Stimulated activated effector memory CD8-positive, alpha-beta T cell treated with anti-CD3 and anti-CD28 coated beads, Interleukin-12 subunit alpha, Interleukin-12 subunit beta, amount 100 ng/mL, for 72 hours (primary cell): ENCODE measurements at regions not wholly inside any gene's neighbourhood (a gene's known extent, or its start where the extent isn't known, plus 50 kb on each side); places are given as distances from the start of the nearest gene placed in this dataset.
"Not testable (repeated sequence)": the region's sequence is repeated elsewhere in the genome, so short reads cannot be mapped to it uniquely, and the experiment has no call there.

Source experiments
- ATAC-seq: fragments of 150-1000 bp; cut with Tn5 transposase; 2 replicates; pipeline ENCODE4 v1.10.0; 2021
- DNase-seq, 2 donors: peaks; one replicate each; pipeline ENCODE4 v3.0.0; 2021 to 2022; ENCODE audit warnings: low spot score in 2 of 2
- H3K27ac Mint-ChIP-seq: one replicate; pipeline ENCODE4 v1.8.0; 2022; ENCODE audit warnings: mild to moderate bottlenecking, mixed read lengths
- H3K36me3 Mint-ChIP-seq: one replicate; pipeline ENCODE4 v1.8.0; 2022; ENCODE audit warnings: mild to moderate bottlenecking, mixed read lengths
- H3K4me1 Mint-ChIP-seq: one replicate; pipeline ENCODE4 v1.8.0; 2022; ENCODE audit warnings: mixed read lengths
- H3K4me3 Mint-ChIP-seq: one replicate; pipeline ENCODE4 v1.8.0; 2022; ENCODE audit warnings: mild to moderate bottlenecking, mixed read lengths
- H3K9me3 Mint-ChIP-seq: one replicate; pipeline ENCODE4 v1.8.0; 2022; ENCODE audit warnings: mixed read lengths

GRCh38 chr16:18725321-18725720, 64.8 kb downstream of the RPS15A start:
- H3K4me3 Mint-ChIP-seq, DNase-seq, H3K4me1 Mint-ChIP-seq, ATAC-seq, H3K36me3 Mint-ChIP-seq, H3K27ac Mint-ChIP-seq, H3K9me3 Mint-ChIP-seq: not testable (repeated sequence)

GRCh38 chr16:18719978-18720377, 70.2 kb downstream of the RPS15A start:
- H3K27ac Mint-ChIP-seq, DNase-seq, ATAC-seq, H3K9me3 Mint-ChIP-seq, H3K36me3 Mint-ChIP-seq, H3K4me3 Mint-ChIP-seq, H3K4me1 Mint-ChIP-seq: not testable (repeated sequence)

DNA sequence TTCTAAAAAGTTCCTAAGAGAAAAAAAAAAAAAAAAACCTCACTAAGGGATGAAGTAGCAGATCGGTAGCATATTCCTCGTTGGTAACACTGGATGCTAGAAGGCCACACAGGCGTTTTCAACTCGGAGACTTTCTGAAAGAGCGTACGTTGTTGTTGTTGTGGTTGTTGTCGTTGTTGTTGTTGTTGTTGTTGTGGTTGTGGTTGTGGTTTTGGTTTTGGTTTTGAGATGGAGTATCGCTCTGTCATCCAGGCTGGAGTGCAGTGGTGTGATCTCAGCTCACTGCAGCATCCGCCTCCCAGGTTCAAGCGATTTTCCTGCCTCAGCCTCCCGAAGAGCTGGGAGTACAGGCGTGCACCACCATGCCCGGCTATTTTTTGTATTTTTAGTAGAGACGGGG, 77.6 kb downstream of the RPS15A start:
- not testable (repeated sequence) for H3K27ac Mint-ChIP-seq, H3K4me1 Mint-ChIP-seq, ATAC-seq, DNase-seq, H3K9me3 Mint-ChIP-seq, H3K36me3 Mint-ChIP-seq, H3K4me3 Mint-ChIP-seq

- not testable (repeated sequence) for H3K9me3 Mint-ChIP-seq, DNase-seq, H3K27ac Mint-ChIP-seq, ATAC-seq, H3K4me1 Mint-ChIP-seq, H3K4me3 Mint-ChIP-seq, H3K36me3 Mint-ChIP-seq
These were observed 79.5 kb downstream of the RPS15A start for GRCh38 chr16:18710659-18711058.

DNA sequence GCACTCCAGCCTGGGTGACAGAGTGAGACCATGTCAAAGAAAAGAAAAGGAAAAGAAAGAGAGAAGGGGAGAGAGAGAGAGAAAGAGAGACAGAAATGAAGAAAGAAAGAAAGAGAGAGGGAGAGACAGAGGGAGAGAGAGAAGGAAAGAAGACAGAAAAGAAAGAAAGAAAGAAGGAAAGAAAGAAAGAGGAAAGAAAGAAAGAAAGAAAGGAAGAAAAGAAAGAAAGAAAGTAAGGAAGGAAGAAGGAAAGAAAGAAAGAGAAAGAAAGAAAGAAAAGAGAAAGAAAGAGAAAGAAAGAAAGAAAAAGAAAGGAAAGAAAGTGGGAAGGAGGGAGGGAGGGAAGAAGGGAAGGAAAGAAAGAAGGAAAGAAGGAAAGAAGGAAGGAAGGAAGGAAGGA, 88.9 kb downstream of the RPS15A start:
- not testable (repeated sequence) for H3K27ac Mint-ChIP-seq, H3K36me3 Mint-ChIP-seq, H3K9me3 Mint-ChIP-seq, DNase-seq, ATAC-seq, H3K4me3 Mint-ChIP-seq, H3K4me1 Mint-ChIP-seq

DNA sequence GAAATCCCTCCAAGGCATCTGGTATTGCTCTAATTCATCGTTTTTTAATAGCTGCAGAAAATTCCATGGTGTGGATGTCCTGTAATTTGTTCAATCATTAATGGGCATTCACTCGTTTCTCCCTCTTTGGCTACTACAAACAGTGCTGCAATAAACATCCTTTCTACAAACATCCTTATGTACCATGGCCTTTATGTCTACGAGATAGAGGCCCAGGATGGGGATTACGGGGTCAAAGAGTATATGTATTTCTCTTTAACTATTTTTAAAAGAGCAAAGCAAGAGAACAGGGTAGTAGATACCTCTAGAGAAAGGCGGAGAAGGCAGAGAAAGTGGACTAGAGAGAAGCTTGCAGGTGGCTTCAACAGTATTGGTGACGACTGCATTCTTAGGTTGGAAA, 94.1 kb downstream of the RPS15A start:
- DNase-seq, H3K4me3 Mint-ChIP-seq, H3K4me1 Mint-ChIP-seq: not testable (repeated sequence)

GRCh38 chr16:18686079-18686968, 103.8 kb downstream of the RPS15A start:
- not testable (repeated sequence) for H3K36me3 Mint-ChIP-seq, H3K27ac Mint-ChIP-seq, DNase-seq, H3K9me3 Mint-ChIP-seq, H3K4me1 Mint-ChIP-seq, H3K4me3 Mint-ChIP-seq
- ATAC-seq: peak; percentile 60

More for the DNA sequence above, 94.1 kb downstream of the RPS15A start:
- not testable (repeated sequence) for H3K27ac Mint-ChIP-seq, H3K36me3 Mint-ChIP-seq, H3K9me3 Mint-ChIP-seq, ATAC-seq

DNA sequence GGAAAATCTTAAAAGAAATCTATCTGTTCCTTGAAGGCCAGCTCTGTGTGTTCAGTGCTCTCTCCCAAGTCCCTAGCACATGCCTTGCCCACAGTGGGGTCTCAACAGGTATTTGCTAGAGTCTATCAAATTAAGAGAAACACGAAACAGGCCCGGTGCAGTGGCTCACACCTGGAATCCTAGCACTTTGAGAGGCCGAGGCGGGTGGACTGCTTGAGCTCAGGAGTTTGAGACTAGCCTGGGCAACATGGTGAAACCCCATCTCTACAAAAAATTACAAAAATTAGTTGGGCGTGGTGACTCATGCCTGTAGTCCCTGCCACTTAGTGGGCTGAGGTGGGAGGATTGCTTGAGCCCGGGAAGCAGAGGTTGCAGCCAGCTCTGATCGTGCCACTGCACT, 83.9 kb upstream of the NOMO2 start:
- H3K36me3 Mint-ChIP-seq, ATAC-seq, DNase-seq, H3K4me1 Mint-ChIP-seq, H3K9me3 Mint-ChIP-seq, H3K4me3 Mint-ChIP-seq, H3K27ac Mint-ChIP-seq: not testable (repeated sequence)

DNA sequence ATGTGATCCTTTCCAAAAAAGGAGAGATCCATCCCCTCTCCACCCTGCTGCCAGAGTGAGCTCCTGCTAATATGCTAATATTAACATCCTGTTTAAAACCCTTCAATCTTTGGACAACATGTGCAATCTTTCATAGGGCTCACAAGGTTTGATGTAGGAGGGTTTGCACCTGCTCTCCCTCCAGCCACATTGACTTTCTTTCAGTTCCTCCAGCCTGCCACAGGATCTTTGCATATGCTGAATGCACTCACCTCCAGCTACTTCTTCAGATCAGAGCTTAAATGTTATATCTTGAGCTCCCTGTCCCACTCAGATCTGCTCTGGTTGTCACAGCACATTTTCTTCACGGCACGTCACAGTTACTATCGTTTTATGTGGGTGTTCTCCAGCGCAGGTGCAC, 75.0 kb upstream of the NOMO2 start:
- not testable (repeated sequence) for H3K4me3 Mint-ChIP-seq, H3K4me1 Mint-ChIP-seq, H3K36me3 Mint-ChIP-seq, ATAC-seq, H3K9me3 Mint-ChIP-seq, H3K27ac Mint-ChIP-seq, DNase-seq

GRCh38 chr16:18636148-18636547, 74.3 kb upstream of the NOMO2 start:
- ATAC-seq, H3K4me1 Mint-ChIP-seq, H3K27ac Mint-ChIP-seq, H3K36me3 Mint-ChIP-seq, H3K4me3 Mint-ChIP-seq, H3K9me3 Mint-ChIP-seq, DNase-seq: not testable (repeated sequence)

DNA sequence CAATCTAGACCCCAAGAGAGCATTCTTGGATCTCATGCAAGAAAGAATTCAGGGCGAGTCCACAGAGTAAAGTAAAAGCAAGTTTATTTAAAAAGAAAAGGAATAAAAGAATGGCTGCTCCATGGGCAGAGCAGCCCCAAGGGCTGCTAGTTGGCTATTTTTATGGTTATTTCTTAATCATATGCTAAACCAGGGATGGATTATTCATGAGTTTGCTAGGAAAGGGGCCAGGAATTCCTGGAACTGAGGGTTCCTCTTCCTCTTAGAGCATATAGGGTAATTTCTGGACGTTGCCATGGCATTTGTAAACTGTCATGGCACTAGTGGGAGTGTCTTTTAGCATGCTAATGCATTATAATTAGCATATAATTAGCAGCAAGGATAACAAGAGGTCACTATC, 73.1 kb upstream of the NOMO2 start:
- not testable (repeated sequence) for H3K4me3 Mint-ChIP-seq, H3K4me1 Mint-ChIP-seq, ATAC-seq, DNase-seq, H3K9me3 Mint-ChIP-seq, H3K36me3 Mint-ChIP-seq, H3K27ac Mint-ChIP-seq

DNA sequence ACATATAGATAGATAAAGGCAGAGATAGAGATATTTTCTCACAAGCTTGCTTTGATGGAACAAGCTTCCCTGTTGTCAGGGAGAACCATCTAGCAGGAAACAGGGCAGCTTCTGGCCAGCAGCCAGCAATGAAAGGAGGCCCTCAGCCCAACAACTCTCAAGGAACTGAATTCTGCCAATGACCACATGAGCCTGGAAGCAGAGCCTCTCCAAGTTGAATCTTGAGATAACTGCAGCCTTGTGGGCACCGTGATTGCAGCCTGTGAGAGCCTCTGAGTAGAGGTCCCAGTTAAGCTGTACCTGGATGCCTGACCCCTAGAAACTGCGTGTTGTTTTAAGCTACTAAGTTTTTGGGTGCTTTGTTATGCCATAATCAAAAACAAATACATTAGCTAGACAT, 69.8 kb upstream of the NOMO2 start:
- H3K4me3 Mint-ChIP-seq, H3K27ac Mint-ChIP-seq, H3K36me3 Mint-ChIP-seq, H3K9me3 Mint-ChIP-seq, DNase-seq, ATAC-seq, H3K4me1 Mint-ChIP-seq: not testable (repeated sequence)

GRCh38 chr16:18616993-18617392, 55.1 kb upstream of the NOMO2 start:
- not testable (repeated sequence) for H3K27ac Mint-ChIP-seq, H3K4me3 Mint-ChIP-seq

GRCh38 chr16:18616137-18616755, 54.3 kb upstream of the NOMO2 start:
- H3K27ac Mint-ChIP-seq, H3K4me3 Mint-ChIP-seq, DNase-seq, H3K9me3 Mint-ChIP-seq, ATAC-seq, H3K36me3 Mint-ChIP-seq, H3K4me1 Mint-ChIP-seq: not testable (repeated sequence)

More at GRCh38 chr16:18616993-18617392, 55.1 kb upstream of the NOMO2 start:
- not testable (repeated sequence) for DNase-seq, H3K4me1 Mint-ChIP-seq, H3K9me3 Mint-ChIP-seq, ATAC-seq, H3K36me3 Mint-ChIP-seq
